IMR-90 (cell line): ENCODE measurements at regions not wholly inside any gene's neighbourhood (a gene's known extent, or its start where the extent isn't known, plus 50 kb on each side); places are given as distances from the start of the nearest gene placed in this dataset.

Experiments used
- ATAC-seq: fragments of 200-7000 bp; cut with Tn5 transposase; 2 replicates; pipeline ENCODE4 v1.9.1; 2020; ENCODE audit warnings: low read depth, mild to moderate bottlenecking, moderate library complexity
- BruUV-seq: library from RNA; stranded (reverse); fragments of 400-500 nt; replicated peaks from 2 replicates; lab custom pipeline; 2021; lab: Mats Ljungman, UMichigan
- CTCF ChIA-PET: fragments of 300-600 bp; formaldehyde crosslinking; extraction: SDS; loops from one replicate; lab custom pipeline; 2021; ENCODE audit warnings: antibody characterized with exemption; lab: Yijun Ruan, JAX
- POLR2A ChIA-PET: fragments of 300-600 bp; sonication (Branson Sonifier 250); formaldehyde crosslinking; loops from one replicate; lab custom pipeline; 2022; ENCODE audit warnings: antibody characterized with exemption; ENCODE audit not compliant: unreplicated experiment; lab: Charles Lee
- DNase-seq: peaks from one replicate; pipeline ENCODE4 v3.0.0; 2013
- H2AFZ ChIP-seq: replicated peaks from 2 replicates; pipeline ENCODE3; 2013; ENCODE audit warnings: low read length, mild to moderate bottlenecking; ENCODE audit not compliant: poor library complexity
- H2AK5ac ChIP-seq: 2 replicates; pipeline ENCODE4 v1.6.1; 2013; ENCODE audit warnings: low read depth, low read length, inconsistent platforms
- H2AK9ac ChIP-seq: replicated peaks from 2 replicates; pipeline ENCODE3; 2013; ENCODE audit warnings: mild to moderate bottlenecking, low read depth, low read length, moderate library complexity; ENCODE audit not compliant: poor library complexity
- H2BK120ac ChIP-seq: 2 replicates; pipeline ENCODE4 v1.6.1; 2013; ENCODE audit warnings: low read depth, low read length, inconsistent platforms
- H2BK15ac ChIP-seq: 3 replicates; pipeline ENCODE4 v1.6.1; 2013; ENCODE audit warnings: low read depth, low read length, inconsistent platforms
- H2BK20ac ChIP-seq: 2 replicates; pipeline ENCODE4 v1.6.1; 2013; ENCODE audit warnings: low read depth, mild to moderate bottlenecking, inconsistent platforms, low read length, moderate library complexity
- H2BK5ac ChIP-seq: 2 replicates; pipeline ENCODE4 v1.6.1; 2013; ENCODE audit warnings: mild to moderate bottlenecking, low read depth, low read length, inconsistent platforms; ENCODE audit not compliant: poor library complexity, severe bottlenecking
- H3K14ac ChIP-seq: replicated peaks from 2 replicates; pipeline ENCODE4 v1.6.1; 2013; ENCODE audit warnings: low read depth, low read length, inconsistent platforms
- H3K18ac ChIP-seq: 2 replicates; pipeline ENCODE4 v1.6.1; 2013; ENCODE audit warnings: low read depth, low read length, control low read depth
- H3K23ac ChIP-seq: 2 replicates; pipeline ENCODE4 v1.6.1; 2013; ENCODE audit warnings: low read depth, low read length, inconsistent platforms
- H3K27ac ChIP-seq: 2 replicates; pipeline ENCODE4 v1.5.1; 2013; ENCODE audit warnings: mild to moderate bottlenecking, control low read depth, low read length; ENCODE audit not compliant: insufficient read depth
- H3K27me3 ChIP-seq: 2 replicates; pipeline ENCODE4 v1.6.1; 2013; ENCODE audit warnings: low read length; ENCODE audit not compliant: control insufficient read depth, insufficient read depth
- H3K36me3 ChIP-seq: 2 replicates; pipeline ENCODE4 v1.6.1; 2013; ENCODE audit warnings: low read length, mixed read lengths; ENCODE audit not compliant: control insufficient read depth, insufficient read depth
- H3K4ac ChIP-seq: 2 replicates; pipeline ENCODE4 v1.6.1; 2013; ENCODE audit warnings: low read depth, low read length, inconsistent platforms
- H3K4me1 ChIP-seq: 2 replicates; pipeline ENCODE4 v1.6.1; 2013; ENCODE audit warnings: low read length, mixed read lengths; ENCODE audit not compliant: control insufficient read depth, insufficient read depth
- H3K4me2 ChIP-seq: 2 replicates; pipeline ENCODE4 v1.6.1; 2013; ENCODE audit warnings: low read depth, mild to moderate bottlenecking, control low read depth, low read length, moderate library complexity
- H3K4me3 ChIP-seq: 2 replicates; pipeline ENCODE4 v1.5.1; 2013; ENCODE audit warnings: low read depth, mild to moderate bottlenecking, control low read depth, low read length, moderate library complexity; ENCODE audit not compliant: insufficient read depth
- H3K56ac ChIP-seq: 2 replicates; pipeline ENCODE4 v1.6.1; 2013; ENCODE audit warnings: low read length, inconsistent platforms; ENCODE audit not compliant: insufficient read depth; ENCODE audit errors: extremely low read depth
- H3K79me1 ChIP-seq, 2 experiments: 2 replicates each; pipeline ENCODE4 v1.6.1; 2013; ENCODE audit warnings: low read length in 2 of 2, inconsistent platforms in 1 of 2, low read depth in 1 of 2
- H3K9ac ChIP-seq: 2 replicates; pipeline ENCODE4 v1.6.1; 2013; ENCODE audit warnings: low read depth, low read length, control low read depth
- H3K9me1 ChIP-seq: 2 replicates; pipeline ENCODE4 v1.6.1; 2013; ENCODE audit warnings: low read length, inconsistent platforms; ENCODE audit not compliant: insufficient read depth
- H3K9me3 ChIP-seq: 2 replicates; pipeline ENCODE4 v1.6.1; 2013; ENCODE audit warnings: low read length; ENCODE audit not compliant: control insufficient read depth, insufficient read depth
- H4K20me1 ChIP-seq: 2 replicates; pipeline ENCODE4 v1.6.1; 2013; ENCODE audit warnings: low read length, inconsistent platforms; ENCODE audit not compliant: insufficient read depth
- H4K5ac ChIP-seq: 2 replicates; pipeline ENCODE4 v1.6.1; 2013; ENCODE audit warnings: mild to moderate bottlenecking, low read depth, low read length, control low read depth
- H4K8ac ChIP-seq, 2 experiments: 2 replicates each; pipeline ENCODE4 v1.6.1; 2013; ENCODE audit warnings: low read depth in 2 of 2, low read length in 2 of 2, control low read depth in 1 of 2, inconsistent platforms in 1 of 2
- H4K91ac ChIP-seq: 2 replicates; pipeline ENCODE4 v1.6.1; 2013; ENCODE audit warnings: low read depth, low read length, inconsistent platforms; ENCODE audit not compliant: insufficient read depth
- BHLHE40 ChIP-seq: fragments of 150-350 bp; IDR thresholded peaks from 2 replicates; pipeline ENCODE4 v1.6.1; 2016; ENCODE audit warnings: mild to moderate bottlenecking, low read depth, low read length
- CEBPB ChIP-seq: IDR thresholded peaks from 2 replicates; pipeline ENCODE4 v1.6.1; 2012; ENCODE audit warnings: low read depth, low read length, improper control_type of control experiment
- CHD1 ChIP-seq: IDR thresholded peaks from 2 replicates; pipeline ENCODE4 v1.6.1; 2012; ENCODE audit warnings: low read depth, low read length, improper control_type of control experiment
- FOS ChIP-seq: fragments of 150-350 bp; IDR thresholded peaks from 2 replicates; pipeline ENCODE4 v1.6.1; 2016; ENCODE audit warnings: low read depth, low read length
- MAFK ChIP-seq: IDR thresholded peaks from 2 replicates; pipeline ENCODE4 v1.6.1; 2012; ENCODE audit warnings: low read depth, low read length, improper control_type of control experiment
- MAZ ChIP-seq: IDR thresholded peaks from 2 replicates; pipeline ENCODE4 v1.6.1; 2012; ENCODE audit warnings: low read depth, mild to moderate bottlenecking, low read length, improper control_type of control experiment, moderate library complexity, borderline replicate concordance
- MXI1 ChIP-seq: IDR thresholded peaks from 2 replicates; pipeline ENCODE4 v1.6.1; 2012; ENCODE audit warnings: low read depth, mild to moderate bottlenecking, low read length, moderate library complexity, borderline replicate concordance
- NFE2L2 ChIP-seq: fragments of 150-350 bp; IDR thresholded peaks from 2 replicates; pipeline ENCODE4 v1.6.1; 2016; ENCODE audit warnings: low read depth, mild to moderate bottlenecking, low read length
- POLR2A ChIP-seq: IDR thresholded peaks from 2 replicates; pipeline ENCODE4 v1.6.1; 2012; ENCODE audit warnings: mild to moderate bottlenecking, low read depth, low read length
- RAD21 ChIP-seq: IDR thresholded peaks from 2 replicates; pipeline ENCODE4 v1.6.1; 2012; ENCODE audit warnings: low read length, improper control_type of control experiment
- RCOR1 ChIP-seq: IDR thresholded peaks from 2 replicates; pipeline ENCODE4 v1.6.1; 2012; ENCODE audit warnings: mild to moderate bottlenecking, low read length, improper control_type of control experiment; ENCODE audit not compliant: insufficient replicate concordance
- RFX5 ChIP-seq: IDR thresholded peaks from 2 replicates; pipeline ENCODE4 v1.8.0; 2012; ENCODE audit warnings: low read depth, mild to moderate bottlenecking, low read length, moderate library complexity
- SMC3 ChIP-seq: fragments of 150-350 bp; IDR thresholded peaks from 2 replicates; pipeline ENCODE4 v1.6.1; 2016; ENCODE audit warnings: low read depth, mild to moderate bottlenecking, antibody characterized with exemption, low read length, moderate library complexity
- USF2 ChIP-seq: fragments of 150-350 bp; IDR thresholded peaks from 2 replicates; pipeline ENCODE4 v1.6.1; 2017; ENCODE audit warnings: mild to moderate bottlenecking, antibody characterized with exemption, low read length, low read depth
- WGBS, 2 experiments: methylation state at CpG; one replicate each; pipeline versions ENCODE4 v1.1.5 to v1.1.7; 2013; ENCODE audit warnings: missing lambda C conversion rate in 2 of 2; ENCODE audit not compliant: insufficient read length in 1 of 2; ENCODE audit errors: extremely low coverage in 2 of 2; 5-methylcytosine and 5-hydroxymethylcytosine counted together
- dilution Hi-C: fragments of 300-500 bp; cut with HindIII; formaldehyde crosslinking; loops from one replicate; pipeline ENCODE4 v1.14.3; 2018; ENCODE audit warnings: low sequenced_read_pairs; ENCODE audit not compliant: unreplicated experiment
- in situ Hi-C: fragments of 300-500 bp; cut with MboI; formaldehyde crosslinking; loops from 3 replicates; pipeline ENCODE4 v1.14.3; 2019; ENCODE audit warnings: low sequenced_read_pairs, inconsistent platforms, mixed read lengths
- intact Hi-C: fragments of 100-400 bp; cut with micrococcal nuclease; formaldehyde crosslinking; loops from 2 replicates; pipeline ENCODE4 v1.10.0; 2022
- TF ChIP-seq, protein P1 (sequence below): conservative IDR thresholded peaks from 2 replicates; pipeline ENCODE4 v1.5.1; 2012; ENCODE audit warnings: mild to moderate bottlenecking, low read depth, low read length, improper control_type of control experiment
- TF ChIP-seq, protein P2 (sequence below): fragments of 150-350 bp; IDR thresholded peaks from 2 replicates; pipeline ENCODE4 v1.6.1; 2016; ENCODE audit warnings: low read depth, mild to moderate bottlenecking, low read length, moderate library complexity, borderline replicate concordance

GRCh38 chr16:79928142-79928873 is 327.8 kb upstream of the MAF start:
- Histone ChIP-seq H3K79me1 (no peaks in the 10 kb centered on the region), H2BK15ac (no peak overlapping the region), H3K27ac (no peak overlapping the region), H2BK120ac (no peak overlapping the region), H4K20me1 (no peaks in the 10 kb centered on the region), H3K4ac (no peak overlapping the region), H3K18ac (no peak overlapping the region), H3K36me3 (no peaks in the 10 kb centered on the region), H4K5ac (no peak overlapping the region), H3K9me3 (peaks cover 8% of the 10 kb centered on the region), H3K9ac (no peak overlapping the region), H4K8ac (no peak overlapping the region), H3K4me1 (no peaks in the 10 kb centered on the region), H3K56ac (no peak overlapping the region), H4K91ac (no peak overlapping the region), H3K23ac (no peak overlapping the region), H2AK5ac (no peak overlapping the region), H3K4me3 (no peak overlapping the region), H2AK9ac (no peak overlapping the region), H3K9me1 (no peaks in the 10 kb centered on the region), H3K14ac (no peak overlapping the region), H2AFZ (no peak overlapping the region), H2BK20ac (no peak overlapping the region), H3K4me2 (no peak overlapping the region), H2BK5ac (no peak overlapping the region), H3K27me3 (no peaks in the 10 kb centered on the region)
- POLR2A ChIA-PET: no interaction called here
- intact Hi-C loops (no loop called here), in situ Hi-C loops (no loop called here), dilution Hi-C loops (no loop called here)
- CTCF ChIA-PET: no interaction called here
- WGBS, 2 experiments: 17% methylated on average over 1 of the region's 9 CpGs; no CpG with 5 or more reads in 1 of the 2 experiments
- BruUV-seq: no TSS peak
- ATAC-seq (no peak), DNase-seq (no peak)
- TF ChIP-seq POLR2A: no peak
- no peak for TF ChIP-seq SMC3
- TF ChIP-seq MAZ: no peak
- TF ChIP-seq RAD21: no peak
- TF ChIP-seq CEBPB: no peak
- TF ChIP-seq, protein P1, sequence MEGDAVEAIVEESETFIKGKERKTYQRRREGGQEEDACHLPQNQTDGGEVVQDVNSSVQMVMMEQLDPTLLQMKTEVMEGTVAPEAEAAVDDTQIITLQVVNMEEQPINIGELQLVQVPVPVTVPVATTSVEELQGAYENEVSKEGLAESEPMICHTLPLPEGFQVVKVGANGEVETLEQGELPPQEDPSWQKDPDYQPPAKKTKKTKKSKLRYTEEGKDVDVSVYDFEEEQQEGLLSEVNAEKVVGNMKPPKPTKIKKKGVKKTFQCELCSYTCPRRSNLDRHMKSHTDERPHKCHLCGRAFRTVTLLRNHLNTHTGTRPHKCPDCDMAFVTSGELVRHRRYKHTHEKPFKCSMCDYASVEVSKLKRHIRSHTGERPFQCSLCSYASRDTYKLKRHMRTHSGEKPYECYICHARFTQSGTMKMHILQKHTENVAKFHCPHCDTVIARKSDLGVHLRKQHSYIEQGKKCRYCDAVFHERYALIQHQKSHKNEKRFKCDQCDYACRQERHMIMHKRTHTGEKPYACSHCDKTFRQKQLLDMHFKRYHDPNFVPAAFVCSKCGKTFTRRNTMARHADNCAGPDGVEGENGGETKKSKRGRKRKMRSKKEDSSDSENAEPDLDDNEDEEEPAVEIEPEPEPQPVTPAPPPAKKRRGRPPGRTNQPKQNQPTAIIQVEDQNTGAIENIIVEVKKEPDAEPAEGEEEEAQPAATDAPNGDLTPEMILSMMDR: no peak
- TF ChIP-seq BHLHE40: no peak
- no peak for TF ChIP-seq MXI1
- TF ChIP-seq RFX5: no peak
- TF ChIP-seq FOS: no peak
- no peak for TF ChIP-seq NFE2L2
- TF ChIP-seq, protein P2, sequence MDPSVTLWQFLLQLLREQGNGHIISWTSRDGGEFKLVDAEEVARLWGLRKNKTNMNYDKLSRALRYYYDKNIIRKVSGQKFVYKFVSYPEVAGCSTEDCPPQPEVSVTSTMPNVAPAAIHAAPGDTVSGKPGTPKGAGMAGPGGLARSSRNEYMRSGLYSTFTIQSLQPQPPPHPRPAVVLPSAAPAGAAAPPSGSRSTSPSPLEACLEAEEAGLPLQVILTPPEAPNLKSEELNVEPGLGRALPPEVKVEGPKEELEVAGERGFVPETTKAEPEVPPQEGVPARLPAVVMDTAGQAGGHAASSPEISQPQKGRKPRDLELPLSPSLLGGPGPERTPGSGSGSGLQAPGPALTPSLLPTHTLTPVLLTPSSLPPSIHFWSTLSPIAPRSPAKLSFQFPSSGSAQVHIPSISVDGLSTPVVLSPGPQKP: no peak
- no peak for TF ChIP-seq USF2
- TF ChIP-seq CHD1: no peak
- TF ChIP-seq RCOR1: no peak
- no peak for TF ChIP-seq MAFK
